Fibroblast of lung (primary cell): ENCODE measurements at regions not wholly inside any gene's neighbourhood (a gene's known extent, or its start where the extent isn't known, plus 50 kb on each side); places are given as distances from the start of the nearest gene placed in this dataset.

Source experiments
- EZH2 ChIP-seq: IDR thresholded peaks from 2 replicates; pipeline ENCODE4 v1.5.1; 2012; ENCODE audit warnings: low read length, control low read depth, mild to moderate bottlenecking; ENCODE audit errors: missing control alignments
- TF ChIP-seq, protein P1 (sequence below), 2 donors: IDR thresholded peaks in 1 of 2; conservative IDR thresholded peaks in 1 of 2; 1 replicate in 1 of 2; 2 replicates in 1 of 2; pipeline ENCODE4 v1.5.1; 2011 to 2012; ENCODE audit warnings: low read length in 2 of 2, control low read depth in 1 of 2, inconsistent platforms in 1 of 2, low read depth in 1 of 2, mild to moderate bottlenecking in 1 of 2

DNA sequence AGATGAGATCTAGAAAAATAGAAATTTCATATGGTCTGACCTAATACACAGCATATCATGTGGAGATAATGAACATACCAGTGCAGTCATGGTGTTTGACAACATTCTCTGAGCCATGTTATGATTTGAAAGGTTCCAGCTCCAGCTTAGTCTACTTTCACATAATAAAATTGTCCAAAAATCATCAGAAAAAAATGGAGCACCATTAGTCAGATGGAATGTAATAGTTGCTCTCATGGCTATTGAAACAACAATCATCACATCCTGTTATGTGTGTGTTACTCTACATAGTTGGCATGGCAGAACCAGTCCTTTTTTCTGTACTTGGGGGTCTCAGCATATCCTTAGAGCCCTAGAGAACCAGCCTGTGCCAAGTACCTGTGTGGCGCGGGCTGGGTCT is 678.9 kb upstream of the FANCL start:
- TF ChIP-seq EZH2, result no peak
- TF ChIP-seq, protein P1, sequence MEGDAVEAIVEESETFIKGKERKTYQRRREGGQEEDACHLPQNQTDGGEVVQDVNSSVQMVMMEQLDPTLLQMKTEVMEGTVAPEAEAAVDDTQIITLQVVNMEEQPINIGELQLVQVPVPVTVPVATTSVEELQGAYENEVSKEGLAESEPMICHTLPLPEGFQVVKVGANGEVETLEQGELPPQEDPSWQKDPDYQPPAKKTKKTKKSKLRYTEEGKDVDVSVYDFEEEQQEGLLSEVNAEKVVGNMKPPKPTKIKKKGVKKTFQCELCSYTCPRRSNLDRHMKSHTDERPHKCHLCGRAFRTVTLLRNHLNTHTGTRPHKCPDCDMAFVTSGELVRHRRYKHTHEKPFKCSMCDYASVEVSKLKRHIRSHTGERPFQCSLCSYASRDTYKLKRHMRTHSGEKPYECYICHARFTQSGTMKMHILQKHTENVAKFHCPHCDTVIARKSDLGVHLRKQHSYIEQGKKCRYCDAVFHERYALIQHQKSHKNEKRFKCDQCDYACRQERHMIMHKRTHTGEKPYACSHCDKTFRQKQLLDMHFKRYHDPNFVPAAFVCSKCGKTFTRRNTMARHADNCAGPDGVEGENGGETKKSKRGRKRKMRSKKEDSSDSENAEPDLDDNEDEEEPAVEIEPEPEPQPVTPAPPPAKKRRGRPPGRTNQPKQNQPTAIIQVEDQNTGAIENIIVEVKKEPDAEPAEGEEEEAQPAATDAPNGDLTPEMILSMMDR (conservative IDR thresholded peaks at IDR 0.05 in 1 of 2, IDR thresholded peaks at IDR 0.05 in 1 of 2; ENCODE audit: low read depth in 1 of 2, low read length in 2 of 2), result no peak
